ENCODE measurements at regions not wholly inside any gene's neighbourhood (a gene's known extent, or its start where the extent isn't known, plus 50 kb on each side); places are given as distances from the start of the nearest gene placed in this dataset.
"Not testable (repeated sequence)": the region's sequence is repeated elsewhere in the genome, so short reads cannot be mapped to it uniquely, and the experiment has no call there.

DNA sequence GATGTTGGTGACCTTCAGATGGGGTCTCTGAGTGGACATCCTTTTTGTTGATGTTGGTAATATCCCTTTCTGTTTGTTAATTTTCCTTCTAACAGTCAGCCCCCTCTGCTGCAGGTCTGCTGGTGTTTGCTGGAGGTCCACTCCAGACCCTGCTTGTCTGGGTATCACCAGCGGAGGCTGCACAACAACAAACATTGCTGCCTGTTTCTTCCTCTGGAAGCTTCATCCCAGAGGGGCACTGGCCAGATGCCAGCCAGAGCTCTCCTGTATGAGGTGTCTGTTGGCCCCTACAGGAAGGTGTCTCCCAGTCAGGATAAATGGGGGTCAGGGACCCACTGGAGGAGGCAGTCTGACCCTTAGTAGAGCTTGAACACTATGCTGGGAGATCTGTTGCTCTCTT lies 60.6 kb upstream of the IRAK1BP1 start:
- not testable (repeated sequence) for TF ChIP-seq POLR2AphosphoS5 (IDR thresholded peaks at IDR 0.05; ENCODE audit: borderline replicate concordance, low read depth, low read length); EZH2 (IDR thresholded peaks at IDR 0.05)
